ENCODE measurements at regions not wholly inside any gene's neighbourhood (a gene's known extent, or its start where the extent isn't known, plus 50 kb on each side); places are given as distances from the start of the nearest gene placed in this dataset.

GRCh38 chr2:12037301-12037700 lies 290.9 kb downstream of the LPIN1 start:
- TF ChIP-seq POLR2A (IDR thresholded peaks at IDR 0.05) = no peak
- no peak for TF ChIP-seq CTCF (IDR thresholded peaks at IDR 0.05)
